Adipocyte (in vitro differentiated cells): ENCODE measurements at regions not wholly inside any gene's neighbourhood (a gene's known extent, or its start where the extent isn't known, plus 50 kb on each side); places are given as distances from the start of the nearest gene placed in this dataset.

ENCODE experiments used
- DNase-seq: peaks from one replicate; pipeline ENCODE4 v3.0.0-alpha.2; 2015; ENCODE audit warnings: low read depth
- H3K27me3 ChIP-seq: replicated peaks from 2 replicates; pipeline ENCODE4 v1.7.0; 2013; ENCODE audit warnings: mild to moderate bottlenecking, low read length, moderate library complexity; ENCODE audit not compliant: control insufficient read depth, insufficient read depth
- H3K36me3 ChIP-seq: 2 replicates; pipeline ENCODE4 v1.7.0; 2013; ENCODE audit warnings: low read length, mild to moderate bottlenecking, moderate library complexity; ENCODE audit not compliant: control insufficient read depth, insufficient read depth, severe bottlenecking
- H3K4me1 ChIP-seq: 2 replicates; pipeline ENCODE4 v1.7.0; 2013; ENCODE audit warnings: mild to moderate bottlenecking, low read length, moderate library complexity; ENCODE audit not compliant: control insufficient read depth, insufficient read depth
- H3K4me3 ChIP-seq: 2 replicates; pipeline ENCODE4 v1.7.0; 2013; ENCODE audit warnings: mild to moderate bottlenecking, low read length, moderate library complexity
- H3K9ac ChIP-seq: 2 replicates; pipeline ENCODE4 v1.7.0; 2013; ENCODE audit warnings: mild to moderate bottlenecking, low read length, moderate library complexity
- H3K9me3 ChIP-seq: 2 replicates; pipeline ENCODE4 v1.7.0; 2013; ENCODE audit warnings: mild to moderate bottlenecking, low read length, moderate library complexity; ENCODE audit not compliant: control insufficient read depth

- no peak for DNase-seq
- Histone ChIP-seq H3K27me3 (peaks cover 4% of the 10 kb centered on the region), H3K4me3 (no peak overlapping the region), H3K9ac (no peak overlapping the region), H3K9me3 (no peaks in the 10 kb centered on the region), H3K4me1 (peaks cover 6% of the 10 kb centered on the region), H3K36me3 (no peaks in the 10 kb centered on the region)
Observed at GRCh38 chr11:92436034-92436920, 211.7 kb downstream of the FAT3 start.

GRCh38 chr11:92439133-92439532, 214.5 kb downstream of the FAT3 start:
- no peaks in the 10 kb centered on the region for H3K9me3 ChIP-seq
- no peak for DNase-seq
- H3K9ac ChIP-seq, result no peak overlapping the region
- no peak overlapping the region for H3K4me3 ChIP-seq
- peaks cover 22% of the 10 kb centered on the region for H3K4me1 ChIP-seq
- no peaks in the 10 kb centered on the region for H3K27me3 ChIP-seq
- H3K36me3 ChIP-seq, result no peaks in the 10 kb centered on the region

GRCh38 chr11:92440701-92441442, 216.3 kb downstream of the FAT3 start:
- Histone ChIP-seq H3K4me3 (no peak overlapping the region), H3K36me3 (no peaks in the 10 kb centered on the region), H3K27me3 (no peaks in the 10 kb centered on the region), H3K9ac (no peak overlapping the region), H3K9me3 (no peaks in the 10 kb centered on the region), H3K4me1 (peaks cover 24% of the 10 kb centered on the region)
- DNase-seq, result no peak

GRCh38 chr11:92441443-92441726, 216.8 kb downstream of the FAT3 start:
- Histone ChIP-seq H3K9ac (no peak overlapping the region), H3K36me3 (no peaks in the 10 kb centered on the region), H3K4me1 (peaks cover 24% of the 10 kb centered on the region), H3K4me3 (no peak overlapping the region), H3K9me3 (no peaks in the 10 kb centered on the region), H3K27me3 (no peaks in the 10 kb centered on the region)
- DNase-seq, result no peak

- Histone ChIP-seq H3K4me1 (peaks cover 24% of the 10 kb centered on the region), H3K4me3 (peak overlapping the region; percentile 14), H3K36me3 (no peaks in the 10 kb centered on the region), H3K27me3 (no peaks in the 10 kb centered on the region), H3K9me3 (no peaks in the 10 kb centered on the region), H3K9ac (no peak overlapping the region)
- no peak for DNase-seq
Observed at GRCh38 chr11:92443199-92443598, 218.6 kb downstream of the FAT3 start.

GRCh38 chr11:92447586-92447985, 223.0 kb downstream of the FAT3 start:
- H3K9me3 ChIP-seq, result no peaks in the 10 kb centered on the region
- no peak for DNase-seq
- H3K36me3 ChIP-seq, result no peaks in the 10 kb centered on the region
- no peak overlapping the region for H3K4me3 ChIP-seq
- H3K9ac ChIP-seq, result no peak overlapping the region
- H3K27me3 ChIP-seq, result no peaks in the 10 kb centered on the region
- H3K4me1 ChIP-seq, result peaks cover 17% of the 10 kb centered on the region

GRCh38 chr11:92449222-92449621, 224.6 kb downstream of the FAT3 start:
- H3K27me3 ChIP-seq, result no peaks in the 10 kb centered on the region
- H3K9me3 ChIP-seq, result no peaks in the 10 kb centered on the region
- H3K36me3 ChIP-seq, result no peaks in the 10 kb centered on the region
- no peak overlapping the region for H3K9ac ChIP-seq
- H3K4me1 ChIP-seq, result peaks cover 7% of the 10 kb centered on the region
- H3K4me3 ChIP-seq, result no peak overlapping the region
- DNase-seq, result no peak

GRCh38 chr11:92449780-92450179, 225.2 kb downstream of the FAT3 start:
- Histone ChIP-seq H3K4me1 (peaks cover 6% of the 10 kb centered on the region), H3K9ac (no peak overlapping the region), H3K4me3 (no peak overlapping the region), H3K27me3 (no peaks in the 10 kb centered on the region), H3K9me3 (no peaks in the 10 kb centered on the region), H3K36me3 (no peaks in the 10 kb centered on the region)
- no peak for DNase-seq

- H3K9ac ChIP-seq, result no peak overlapping the region
- no peak for DNase-seq
- H3K9me3 ChIP-seq, result no peaks in the 10 kb centered on the region
- no peaks in the 10 kb centered on the region for H3K36me3 ChIP-seq
- H3K27me3 ChIP-seq, result no peaks in the 10 kb centered on the region
- peaks cover 6% of the 10 kb centered on the region for H3K4me1 ChIP-seq
- H3K4me3 ChIP-seq, result no peak overlapping the region
Observed at GRCh38 chr11:92451063-92451462, 226.4 kb downstream of the FAT3 start.

- Histone ChIP-seq H3K4me1 (peaks cover 6% of the 10 kb centered on the region), H3K36me3 (no peaks in the 10 kb centered on the region), H3K4me3 (no peak overlapping the region), H3K9ac (no peak overlapping the region), H3K9me3 (no peaks in the 10 kb centered on the region), H3K27me3 (no peaks in the 10 kb centered on the region)
- DNase-seq, result no peak
Observed at GRCh38 chr11:92453055-92453454, 228.4 kb downstream of the FAT3 start.

GRCh38 chr11:92455210-92455790, 230.7 kb downstream of the FAT3 start:
- no peak for DNase-seq
- Histone ChIP-seq H3K36me3 (no peaks in the 10 kb centered on the region), H3K9ac (no peak overlapping the region), H3K9me3 (no peaks in the 10 kb centered on the region), H3K27me3 (no peaks in the 10 kb centered on the region), H3K4me3 (no peak overlapping the region), H3K4me1 (peaks cover 6% of the 10 kb centered on the region)
